HEK293 (cell line): ENCODE measurements at regions not wholly inside any gene's neighbourhood (a gene's known extent, or its start where the extent isn't known, plus 50 kb on each side); places are given as distances from the start of the nearest gene placed in this dataset.

Source experiments
- CTCF ChIA-PET: fragments of 350-600 bp; formaldehyde crosslinking; extraction: SDS; loops from one replicate; lab custom pipeline; 2021; ENCODE audit warnings: antibody characterized with exemption; lab: Yijun Ruan, JAX
- POLR2A ChIA-PET: fragments of 300-600 bp; formaldehyde crosslinking; extraction: SDS; loops from one replicate; lab custom pipeline; 2020; ENCODE audit warnings: antibody characterized with exemption, inconsistent platforms; lab: Yijun Ruan, JAX
- H3K27ac ChIP-seq: fragments of 200-500 bp; sonication (Bioruptor generic); 2 replicates; pipeline ENCODE4 v1.5.1; 2014; ENCODE audit warnings: low read depth, low read length, control low read depth, inconsistent platforms; ENCODE audit errors: extremely low read depth
- H3K36me3 ChIP-seq, 2 experiments: fragments of 200-500 bp in 1 of 2; sonication (Bioruptor generic) in 1 of 2; 1 replicate in 1 of 2; 2 replicates in 1 of 2; pipeline ENCODE4 v1.5.1; 2014 to 2017; ENCODE audit warnings: inconsistent platforms in 2 of 2, low read length in 2 of 2; ENCODE audit not compliant: control insufficient read depth in 2 of 2, insufficient read depth in 1 of 2
- H3K4me1 ChIP-seq: fragments of 200-500 bp; sonication (Bioruptor generic); 2 replicates; pipeline ENCODE4 v1.5.1; 2014; ENCODE audit warnings: mild to moderate bottlenecking, low read length, inconsistent platforms; ENCODE audit not compliant: control insufficient read depth, insufficient read depth
- H3K4me3 ChIP-seq: 2 replicates; pipeline ENCODE4 v1.5.1; 2011; ENCODE audit warnings: low read depth, mild to moderate bottlenecking, control low read depth, low read length, moderate library complexity
- H3K9me3 ChIP-seq: fragments of 200-500 bp; sonication (Bioruptor generic); 2 replicates; pipeline ENCODE4 v1.5.1; 2014; ENCODE audit warnings: low read depth, low read length, inconsistent platforms; ENCODE audit not compliant: control insufficient read depth, insufficient read depth
- GFI1B ChIP-seq: fragments of 450-650 bp; formaldehyde crosslinking; IDR thresholded peaks from 2 replicates; pipeline ENCODE4 v1.5.1; 2016; ENCODE audit warnings: missing biosample characterization, missing genetic modification characterization
- GLI2 ChIP-seq: fragments of 450-650 bp; formaldehyde crosslinking; IDR thresholded peaks from 2 replicates; pipeline ENCODE4; 2017; ENCODE audit warnings: missing biosample characterization, missing genetic modification characterization, low read depth, borderline replicate concordance
- HIC1 ChIP-seq: fragments of 450-650 bp; formaldehyde crosslinking; IDR thresholded peaks from 2 replicates; pipeline ENCODE4 v1.5.1; 2016; ENCODE audit warnings: missing biosample characterization, missing genetic modification characterization
- HOXD13 ChIP-seq: sonication (generic); formaldehyde crosslinking; IDR thresholded peaks from 2 replicates; pipeline ENCODE4 v1.8.0; 2022; ENCODE audit warnings: missing genetic modification reagents, borderline replicate concordance
- KLF8 ChIP-seq: fragments of 450-650 bp; formaldehyde crosslinking; IDR thresholded peaks from 2 replicates; pipeline ENCODE4 v1.5.1; 2016; ENCODE audit warnings: missing biosample characterization, missing genetic modification characterization
- SALL2 ChIP-seq: fragments of 450-650 bp; formaldehyde crosslinking; IDR thresholded peaks from 2 replicates; pipeline ENCODE4 v1.5.0; 2017; ENCODE audit warnings: missing biosample characterization, mild to moderate bottlenecking, missing genetic modification characterization, borderline replicate concordance
- SP3 ChIP-seq: fragments of 450-650 bp; formaldehyde crosslinking; IDR thresholded peaks from 2 replicates; pipeline ENCODE4 v1.5.1; 2016; ENCODE audit warnings: missing biosample characterization, missing genetic modification characterization
- ZBTB8A ChIP-seq: fragments of 450-650 bp; formaldehyde crosslinking; IDR thresholded peaks from 2 replicates; pipeline ENCODE4 v1.5.1; 2016; ENCODE audit warnings: missing biosample characterization, missing genetic modification characterization
- ZNF114 ChIP-seq: fragments of 450-650 bp; formaldehyde crosslinking; IDR thresholded peaks from 2 replicates; pipeline ENCODE4 v1.5.0; 2017; ENCODE audit warnings: missing biosample characterization, missing genetic modification characterization
- ZNF132 ChIP-seq: fragments of 450-650 bp; formaldehyde crosslinking; IDR thresholded peaks from 2 replicates; pipeline ENCODE4 v1.5.1; 2017; ENCODE audit warnings: missing biosample characterization, missing genetic modification characterization, borderline replicate concordance
- ZNF324 ChIP-seq: fragments of 450-650 bp; formaldehyde crosslinking; IDR thresholded peaks from 2 replicates; pipeline ENCODE4 v1.5.1; 2016; ENCODE audit warnings: missing biosample characterization, missing genetic modification characterization
- ZNF335 ChIP-seq: fragments of 450-650 bp; formaldehyde crosslinking; conservative IDR thresholded peaks from 2 replicates; pipeline ENCODE4 v1.5.1; 2016; ENCODE audit warnings: missing biosample characterization, missing genetic modification characterization
- ZNF48 ChIP-seq: fragments of 450-650 bp; formaldehyde crosslinking; IDR thresholded peaks from 2 replicates; pipeline ENCODE4 v1.5.1; 2016; ENCODE audit warnings: missing biosample characterization, missing genetic modification characterization
- ZNF544 ChIP-seq: fragments of 450-650 bp; formaldehyde crosslinking; IDR thresholded peaks from 2 replicates; pipeline ENCODE4 v1.5.0; 2017; ENCODE audit warnings: missing biosample characterization, missing genetic modification characterization
- ZNF555 ChIP-seq: fragments of 450-650 bp; formaldehyde crosslinking; conservative IDR thresholded peaks from 2 replicates; pipeline ENCODE4 v1.5.1; 2017; ENCODE audit warnings: missing biosample characterization, mild to moderate bottlenecking, missing genetic modification characterization, inconsistent platforms
- ZNF560 ChIP-seq: fragments of 450-650 bp; formaldehyde crosslinking; IDR thresholded peaks from 2 replicates; pipeline ENCODE4 v1.5.1; 2017; ENCODE audit warnings: missing biosample characterization, missing genetic modification characterization, borderline replicate concordance
- ZNF580 ChIP-seq: fragments of 450-650 bp; formaldehyde crosslinking; IDR thresholded peaks from 2 replicates; pipeline ENCODE4 v1.5.1; 2016; ENCODE audit warnings: missing biosample characterization, missing genetic modification characterization
- ZNF610 ChIP-seq: fragments of 450-650 bp; formaldehyde crosslinking; IDR thresholded peaks from 2 replicates; pipeline ENCODE4 v1.5.1; 2016; ENCODE audit warnings: missing biosample characterization, missing genetic modification characterization, borderline replicate concordance
- ZNF645 ChIP-seq: fragments of 450-650 bp; formaldehyde crosslinking; IDR thresholded peaks from 2 replicates; pipeline ENCODE4; 2016; ENCODE audit warnings: missing biosample characterization, missing genetic modification characterization
- TF ChIP-seq, protein P1 (sequence below): fragments of 450-650 bp; formaldehyde crosslinking; IDR thresholded peaks from 2 replicates; pipeline ENCODE4 v1.5.1; 2016; ENCODE audit warnings: missing biosample characterization, missing genetic modification characterization, borderline replicate concordance
- TF ChIP-seq, protein P2 (sequence below): fragments of 450-650 bp; formaldehyde crosslinking; IDR thresholded peaks from 2 replicates; pipeline ENCODE4 v1.5.1; 2016; ENCODE audit warnings: missing biosample characterization, missing genetic modification characterization

GRCh38 chr18:47689371-47689770 lies 241.1 kb downstream of the SMAD2 start:
- no peak overlapping the region for H3K4me3 ChIP-seq
- H3K27ac ChIP-seq, result no peak overlapping the region
- ChIA-PET CTCF (no interaction called here), POLR2A (no interaction called here)
- H3K4me1 ChIP-seq, result no peaks in the 10 kb centered on the region
- no peaks in the 10 kb centered on the region for H3K36me3 ChIP-seq
- TF ChIP-seq ZNF610 (tag by site-specific recombination) (no peak), KLF8 (tag by site-specific recombination) (no peak), ZNF335 (tag by site-specific recombination) (no peak)
- no peaks in the 10 kb centered on the region for H3K9me3 ChIP-seq

- TF ChIP-seq ZBTB8A (tag by site-specific recombination) (no peak), SP3 (no peak), HIC1 (no peak), GLI2 (tag by site-specific recombination) (no peak), ZNF560 (tag by site-specific recombination) (no peak), ZNF555 (no peak), ZNF132 (tag by site-specific recombination) (no peak), ZNF580 (tag by site-specific recombination) (no peak), ZNF114 (tag by site-specific recombination) (no peak), ZNF544 (tag by site-specific recombination) (no peak), SALL2 (tag by site-specific recombination) (no peak), ZNF48 (no peak), ZNF324 (no peak), GFI1B (no peak), HOXD13 (no peak), ZNF645 (tag by site-specific recombination) (no peak)
- TF ChIP-seq, protein P1, sequence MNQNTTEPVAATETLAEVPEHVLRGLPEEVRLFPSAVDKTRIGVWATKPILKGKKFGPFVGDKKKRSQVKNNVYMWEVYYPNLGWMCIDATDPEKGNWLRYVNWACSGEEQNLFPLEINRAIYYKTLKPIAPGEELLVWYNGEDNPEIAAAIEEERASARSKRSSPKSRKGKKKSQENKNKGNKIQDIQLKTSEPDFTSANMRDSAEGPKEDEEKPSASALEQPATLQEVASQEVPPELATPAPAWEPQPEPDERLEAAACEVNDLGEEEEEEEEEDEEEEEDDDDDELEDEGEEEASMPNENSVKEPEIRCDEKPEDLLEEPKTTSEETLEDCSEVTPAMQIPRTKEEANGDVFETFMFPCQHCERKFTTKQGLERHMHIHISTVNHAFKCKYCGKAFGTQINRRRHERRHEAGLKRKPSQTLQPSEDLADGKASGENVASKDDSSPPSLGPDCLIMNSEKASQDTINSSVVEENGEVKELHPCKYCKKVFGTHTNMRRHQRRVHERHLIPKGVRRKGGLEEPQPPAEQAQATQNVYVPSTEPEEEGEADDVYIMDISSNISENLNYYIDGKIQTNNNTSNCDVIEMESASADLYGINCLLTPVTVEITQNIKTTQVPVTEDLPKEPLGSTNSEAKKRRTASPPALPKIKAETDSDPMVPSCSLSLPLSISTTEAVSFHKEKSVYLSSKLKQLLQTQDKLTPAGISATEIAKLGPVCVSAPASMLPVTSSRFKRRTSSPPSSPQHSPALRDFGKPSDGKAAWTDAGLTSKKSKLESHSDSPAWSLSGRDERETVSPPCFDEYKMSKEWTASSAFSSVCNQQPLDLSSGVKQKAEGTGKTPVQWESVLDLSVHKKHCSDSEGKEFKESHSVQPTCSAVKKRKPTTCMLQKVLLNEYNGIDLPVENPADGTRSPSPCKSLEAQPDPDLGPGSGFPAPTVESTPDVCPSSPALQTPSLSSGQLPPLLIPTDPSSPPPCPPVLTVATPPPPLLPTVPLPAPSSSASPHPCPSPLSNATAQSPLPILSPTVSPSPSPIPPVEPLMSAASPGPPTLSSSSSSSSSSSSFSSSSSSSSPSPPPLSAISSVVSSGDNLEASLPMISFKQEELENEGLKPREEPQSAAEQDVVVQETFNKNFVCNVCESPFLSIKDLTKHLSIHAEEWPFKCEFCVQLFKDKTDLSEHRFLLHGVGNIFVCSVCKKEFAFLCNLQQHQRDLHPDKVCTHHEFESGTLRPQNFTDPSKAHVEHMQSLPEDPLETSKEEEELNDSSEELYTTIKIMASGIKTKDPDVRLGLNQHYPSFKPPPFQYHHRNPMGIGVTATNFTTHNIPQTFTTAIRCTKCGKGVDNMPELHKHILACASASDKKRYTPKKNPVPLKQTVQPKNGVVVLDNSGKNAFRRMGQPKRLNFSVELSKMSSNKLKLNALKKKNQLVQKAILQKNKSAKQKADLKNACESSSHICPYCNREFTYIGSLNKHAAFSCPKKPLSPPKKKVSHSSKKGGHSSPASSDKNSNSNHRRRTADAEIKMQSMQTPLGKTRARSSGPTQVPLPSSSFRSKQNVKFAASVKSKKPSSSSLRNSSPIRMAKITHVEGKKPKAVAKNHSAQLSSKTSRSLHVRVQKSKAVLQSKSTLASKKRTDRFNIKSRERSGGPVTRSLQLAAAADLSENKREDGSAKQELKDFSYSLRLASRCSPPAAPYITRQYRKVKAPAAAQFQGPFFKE (tag by site-specific recombination), result no peak
- TF ChIP-seq, protein P2, sequence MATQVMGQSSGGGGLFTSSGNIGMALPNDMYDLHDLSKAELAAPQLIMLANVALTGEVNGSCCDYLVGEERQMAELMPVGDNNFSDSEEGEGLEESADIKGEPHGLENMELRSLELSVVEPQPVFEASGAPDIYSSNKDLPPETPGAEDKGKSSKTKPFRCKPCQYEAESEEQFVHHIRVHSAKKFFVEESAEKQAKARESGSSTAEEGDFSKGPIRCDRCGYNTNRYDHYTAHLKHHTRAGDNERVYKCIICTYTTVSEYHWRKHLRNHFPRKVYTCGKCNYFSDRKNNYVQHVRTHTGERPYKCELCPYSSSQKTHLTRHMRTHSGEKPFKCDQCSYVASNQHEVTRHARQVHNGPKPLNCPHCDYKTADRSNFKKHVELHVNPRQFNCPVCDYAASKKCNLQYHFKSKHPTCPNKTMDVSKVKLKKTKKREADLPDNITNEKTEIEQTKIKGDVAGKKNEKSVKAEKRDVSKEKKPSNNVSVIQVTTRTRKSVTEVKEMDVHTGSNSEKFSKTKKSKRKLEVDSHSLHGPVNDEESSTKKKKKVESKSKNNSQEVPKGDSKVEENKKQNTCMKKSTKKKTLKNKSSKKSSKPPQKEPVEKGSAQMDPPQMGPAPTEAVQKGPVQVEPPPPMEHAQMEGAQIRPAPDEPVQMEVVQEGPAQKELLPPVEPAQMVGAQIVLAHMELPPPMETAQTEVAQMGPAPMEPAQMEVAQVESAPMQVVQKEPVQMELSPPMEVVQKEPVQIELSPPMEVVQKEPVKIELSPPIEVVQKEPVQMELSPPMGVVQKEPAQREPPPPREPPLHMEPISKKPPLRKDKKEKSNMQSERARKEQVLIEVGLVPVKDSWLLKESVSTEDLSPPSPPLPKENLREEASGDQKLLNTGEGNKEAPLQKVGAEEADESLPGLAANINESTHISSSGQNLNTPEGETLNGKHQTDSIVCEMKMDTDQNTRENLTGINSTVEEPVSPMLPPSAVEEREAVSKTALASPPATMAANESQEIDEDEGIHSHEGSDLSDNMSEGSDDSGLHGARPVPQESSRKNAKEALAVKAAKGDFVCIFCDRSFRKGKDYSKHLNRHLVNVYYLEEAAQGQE (tag by site-specific recombination), result no peak
- Histone ChIP-seq H3K4me3 (no peak overlapping the region), H3K27ac (no peak overlapping the region), H3K9me3 (no peaks in the 10 kb centered on the region), H3K36me3 (no peaks in the 10 kb centered on the region), H3K4me1 (no peaks in the 10 kb centered on the region)
- POLR2A ChIA-PET, result no interaction called here
- CTCF ChIA-PET, result no interaction called here
Observed at GRCh38 chr18:47686806-47687205, 243.7 kb downstream of the SMAD2 start.
